DND-41 (cell line): ENCODE measurements at regions not wholly inside any gene's neighbourhood (a gene's known extent, or its start where the extent isn't known, plus 50 kb on each side); places are given as distances from the start of the nearest gene placed in this dataset.

ENCODE experiments used
- EZH2 ChIP-seq: IDR thresholded peaks from 3 replicates; pipeline ENCODE4 v1.6.1; 2012; ENCODE audit warnings: borderline replicate concordance, low read depth, mild to moderate bottlenecking, moderate library complexity, low read length, inconsistent platforms; ENCODE audit not compliant: severe bottlenecking
- TF ChIP-seq, protein P1 (sequence below): IDR thresholded peaks from 2 replicates; pipeline ENCODE4 v1.5.1; 2012; ENCODE audit warnings: borderline replicate concordance, low read length, moderate library complexity, mild to moderate bottlenecking; ENCODE audit not compliant: poor library complexity, severe bottlenecking; ENCODE audit errors: extremely low read depth

DNA sequence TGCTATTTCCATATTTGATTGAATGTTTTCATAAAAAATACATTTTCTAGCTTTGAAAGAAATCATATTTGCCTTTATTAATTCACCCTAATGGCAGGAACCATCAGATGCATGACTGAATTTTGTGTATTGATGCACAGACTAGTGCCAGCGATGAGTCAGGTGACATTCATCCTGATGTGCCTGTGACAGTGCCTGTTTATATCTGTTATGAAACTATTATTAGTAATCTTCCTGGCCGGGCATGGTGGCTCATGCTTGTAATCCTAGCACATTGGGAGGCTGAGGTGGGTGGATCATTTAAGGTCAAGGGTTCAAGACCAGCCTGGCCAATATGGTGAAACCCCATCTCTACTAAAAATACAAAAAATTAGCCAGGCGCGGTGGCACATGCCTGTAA is 170.0 kb downstream of the TSN start:
- no peak for TF ChIP-seq EZH2
- TF ChIP-seq, protein P1, sequence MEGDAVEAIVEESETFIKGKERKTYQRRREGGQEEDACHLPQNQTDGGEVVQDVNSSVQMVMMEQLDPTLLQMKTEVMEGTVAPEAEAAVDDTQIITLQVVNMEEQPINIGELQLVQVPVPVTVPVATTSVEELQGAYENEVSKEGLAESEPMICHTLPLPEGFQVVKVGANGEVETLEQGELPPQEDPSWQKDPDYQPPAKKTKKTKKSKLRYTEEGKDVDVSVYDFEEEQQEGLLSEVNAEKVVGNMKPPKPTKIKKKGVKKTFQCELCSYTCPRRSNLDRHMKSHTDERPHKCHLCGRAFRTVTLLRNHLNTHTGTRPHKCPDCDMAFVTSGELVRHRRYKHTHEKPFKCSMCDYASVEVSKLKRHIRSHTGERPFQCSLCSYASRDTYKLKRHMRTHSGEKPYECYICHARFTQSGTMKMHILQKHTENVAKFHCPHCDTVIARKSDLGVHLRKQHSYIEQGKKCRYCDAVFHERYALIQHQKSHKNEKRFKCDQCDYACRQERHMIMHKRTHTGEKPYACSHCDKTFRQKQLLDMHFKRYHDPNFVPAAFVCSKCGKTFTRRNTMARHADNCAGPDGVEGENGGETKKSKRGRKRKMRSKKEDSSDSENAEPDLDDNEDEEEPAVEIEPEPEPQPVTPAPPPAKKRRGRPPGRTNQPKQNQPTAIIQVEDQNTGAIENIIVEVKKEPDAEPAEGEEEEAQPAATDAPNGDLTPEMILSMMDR: no peak
